Ammon's horn (tissue), 1 donor: ENCODE measurements at regions not wholly inside any gene's neighbourhood (a gene's known extent, or its start where the extent isn't known, plus 50 kb on each side); places are given as distances from the start of the nearest gene placed in this dataset.

Experiments used
- DNase-seq: peaks from one replicate; pipeline ENCODE4 v3.0.0-alpha.2; 2016; ENCODE audit warnings: low spot score

GRCh38 chr2:81670885-81671284 is 1366.3 kb upstream of the LRRTM1 start:
- no peak for DNase-seq

- no peak for DNase-seq
These were observed 1356.5 kb upstream of the LRRTM1 start for GRCh38 chr2:81661081-81661480.

- no peak for DNase-seq
These were observed 1353.7 kb upstream of the LRRTM1 start for GRCh38 chr2:81658227-81658626.

GRCh38 chr2:81650048-81650971 is 1345.8 kb upstream of the LRRTM1 start:
- DNase-seq, result no peak

GRCh38 chr2:81648806-81649205 is 1344.3 kb upstream of the LRRTM1 start:
- no peak for DNase-seq

GRCh38 chr2:81648370-81648769 is 1343.8 kb upstream of the LRRTM1 start:
- DNase-seq, result no peak

- DNase-seq, result no peak
These were observed 1343.2 kb upstream of the LRRTM1 start for GRCh38 chr2:81647715-81648230.

GRCh38 chr2:81645745-81646301 is 1341.3 kb upstream of the LRRTM1 start:
- no peak for DNase-seq

- DNase-seq, result no peak
These were observed 1339.6 kb upstream of the LRRTM1 start for GRCh38 chr2:81644189-81644588.

- DNase-seq, result no peak
These were observed 1320.3 kb upstream of the LRRTM1 start for GRCh38 chr2:81624825-81625224.

- no peak for DNase-seq
These were observed 1295.5 kb upstream of the LRRTM1 start for GRCh38 chr2:81600088-81600487.

GRCh38 chr2:81598453-81598852 is 1293.9 kb upstream of the LRRTM1 start:
- DNase-seq, result no peak

GRCh38 chr2:81589406-81589805 is 1284.9 kb upstream of the LRRTM1 start:
- no peak for DNase-seq

GRCh38 chr2:81583311-81584108 is 1279.0 kb upstream of the LRRTM1 start:
- no peak for DNase-seq

- no peak for DNase-seq
These were observed 1272.2 kb upstream of the LRRTM1 start for GRCh38 chr2:81576713-81577112.

- no peak for DNase-seq
These were observed 1246.6 kb upstream of the LRRTM1 start for GRCh38 chr2:81551040-81551634.

GRCh38 chr2:81550277-81550676 is 1245.7 kb upstream of the LRRTM1 start:
- no peak for DNase-seq

GRCh38 chr2:81549646-81550045 is 1245.1 kb upstream of the LRRTM1 start:
- no peak for DNase-seq

GRCh38 chr2:81545626-81546025 is 1241.1 kb upstream of the LRRTM1 start:
- no peak for DNase-seq

- DNase-seq, result no peak
These were observed 1237.6 kb upstream of the LRRTM1 start for GRCh38 chr2:81542119-81542518.

- no peak for DNase-seq
These were observed 1225.4 kb upstream of the LRRTM1 start for GRCh38 chr2:81529944-81530343.

- DNase-seq, result no peak
These were observed 1224.4 kb upstream of the LRRTM1 start for GRCh38 chr2:81528852-81529480.
